GM18519 (cell line): ENCODE measurements at regions not wholly inside any gene's neighbourhood (a gene's known extent, or its start where the extent isn't known, plus 50 kb on each side); places are given as distances from the start of the nearest gene placed in this dataset.

Experiments used
- ATAC-seq: cut with Tn5 transposase; IDR thresholded peaks from one replicate; pipeline ENCODE4 v1.9.1; 2021; ENCODE audit warnings: mild to moderate bottlenecking, moderate library complexity; ENCODE audit not compliant: unreplicated experiment, low FRiP score

DNA sequence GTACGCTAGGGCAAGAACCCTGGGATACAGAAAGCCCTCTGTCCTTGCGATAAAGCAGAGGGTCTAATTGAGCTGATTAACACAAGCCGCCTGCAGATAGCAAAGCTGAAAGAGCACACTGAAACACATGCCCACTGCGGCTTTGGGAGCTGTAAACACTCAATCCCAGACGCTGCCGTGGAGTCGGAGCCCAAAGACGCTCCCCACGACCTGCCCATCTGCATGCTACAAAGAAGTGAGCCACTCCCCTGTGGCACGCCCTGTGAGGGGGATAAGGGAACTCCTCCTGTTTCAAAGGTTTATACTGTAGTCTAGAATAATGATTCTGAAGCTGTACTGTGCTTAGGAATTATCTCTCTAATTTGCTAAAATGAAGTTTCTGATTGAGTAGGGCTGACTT, 985.6 kb upstream of the GHITM start:
- ATAC-seq, result no peak

DNA sequence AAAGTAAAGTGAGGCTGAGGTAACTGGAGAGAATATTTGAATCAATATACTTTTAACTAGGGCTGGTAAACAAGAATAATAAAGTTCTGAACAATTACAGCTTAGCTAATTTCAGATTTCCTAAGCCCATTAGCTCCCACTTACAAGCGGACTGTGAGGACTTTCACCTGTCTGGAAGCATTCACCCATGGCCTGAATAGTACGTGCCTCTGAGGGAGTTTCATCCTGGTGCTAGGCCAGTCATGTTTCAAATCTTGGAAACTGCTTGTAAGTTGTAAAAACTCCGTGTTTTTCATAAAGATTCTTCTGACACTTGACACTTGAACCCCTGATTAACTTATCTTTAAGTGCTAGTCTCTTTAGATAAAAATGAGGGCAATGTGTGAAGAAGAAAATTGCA, 975.2 kb upstream of the GHITM start:
- no peak for ATAC-seq

DNA sequence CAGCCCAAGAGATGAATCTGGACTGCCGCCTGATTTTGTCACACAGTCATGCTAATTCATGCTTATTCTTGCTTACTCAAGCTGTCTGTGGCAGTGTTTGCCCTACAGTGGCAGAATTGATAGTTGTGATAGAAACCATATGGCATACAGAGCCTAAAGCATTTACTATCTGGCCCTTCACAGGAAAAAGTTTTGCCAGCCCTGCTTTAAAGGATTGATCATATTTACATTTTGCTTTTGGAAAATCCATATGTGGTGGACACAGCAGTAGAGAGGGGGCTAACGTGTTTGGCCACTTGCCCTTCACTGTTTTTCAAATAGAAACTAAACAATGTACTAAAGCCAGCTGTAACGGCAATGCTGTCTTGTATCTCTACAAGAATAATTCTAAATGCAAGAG, 974.0 kb upstream of the GHITM start:
- no peak for ATAC-seq

DNA sequence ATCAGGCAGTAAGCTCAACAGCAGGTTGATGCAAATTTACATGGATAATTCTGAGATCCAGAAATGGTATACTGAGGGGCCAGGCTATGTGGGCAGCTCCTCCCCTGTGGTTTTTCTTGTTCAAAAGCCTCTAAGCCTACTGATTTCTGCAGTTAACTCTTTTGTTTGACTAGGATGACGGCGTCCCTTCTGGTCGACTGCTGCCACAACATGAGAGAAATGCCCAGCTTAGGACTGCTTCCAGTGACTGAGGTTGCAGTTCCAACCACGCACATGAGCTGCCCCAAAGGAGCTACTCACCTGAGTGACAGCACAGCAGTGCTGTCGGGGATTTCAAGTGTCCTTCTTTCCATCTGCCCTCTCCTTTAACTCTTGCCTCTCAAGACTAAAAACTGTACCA, 973.0 kb upstream of the GHITM start:
- no peak for ATAC-seq

DNA sequence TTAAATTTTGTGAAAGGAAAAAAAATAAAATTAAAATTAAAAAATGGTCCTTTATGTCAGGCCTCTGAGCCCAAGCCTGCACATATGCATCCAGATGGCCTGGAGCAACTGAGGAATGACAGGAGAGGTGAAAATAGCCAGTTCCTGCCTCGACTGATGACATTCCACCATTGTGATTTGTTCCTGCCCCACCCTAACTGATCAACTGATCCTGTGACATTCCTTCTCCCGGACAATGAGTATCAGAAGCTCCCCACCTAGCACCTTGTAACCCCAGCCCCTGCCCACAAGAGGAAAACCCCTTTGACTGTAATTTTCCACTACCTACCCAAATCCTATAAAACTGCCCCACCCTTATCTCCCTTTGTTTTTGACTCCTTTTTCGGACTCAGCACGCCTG, 972.2 kb upstream of the GHITM start:
- no peak for ATAC-seq

DNA sequence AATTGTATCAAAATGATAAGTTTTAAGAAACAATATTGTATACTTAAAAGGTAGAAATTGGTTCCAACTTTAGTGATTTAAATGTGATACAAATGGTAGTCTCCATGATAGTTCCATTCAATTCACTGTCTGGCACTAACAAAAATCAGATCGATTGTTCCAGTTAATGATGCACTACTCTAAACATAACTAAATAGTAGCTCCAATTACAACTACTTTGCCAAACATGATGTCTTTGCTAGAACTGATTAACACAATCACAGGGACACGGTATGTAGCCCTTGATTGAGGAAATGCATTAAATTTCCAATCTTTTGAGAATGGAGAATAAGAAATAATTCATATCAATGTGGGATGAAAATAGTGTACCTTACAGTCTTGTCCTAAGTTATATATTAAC, 962.4 kb upstream of the GHITM start:
- ATAC-seq, result no peak

DNA sequence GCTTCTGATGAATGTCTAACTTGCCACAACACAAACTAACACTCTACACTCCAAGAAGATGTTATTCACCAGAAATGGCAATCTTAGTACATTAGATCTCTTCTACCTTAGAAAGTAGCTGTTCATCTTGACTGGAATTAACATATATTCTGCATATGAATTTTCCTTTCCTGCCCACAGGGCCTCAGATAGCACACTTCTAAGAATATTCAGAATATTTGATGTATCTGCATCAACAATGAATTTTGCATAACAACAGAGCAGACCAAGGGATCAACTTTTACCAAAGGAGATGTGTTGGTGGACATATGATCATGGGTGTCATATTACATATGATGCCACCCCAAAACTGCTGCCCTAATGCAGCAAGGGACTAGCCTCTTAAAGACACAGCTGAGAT, 960.8 kb upstream of the GHITM start:
- ATAC-seq, result no peak

DNA sequence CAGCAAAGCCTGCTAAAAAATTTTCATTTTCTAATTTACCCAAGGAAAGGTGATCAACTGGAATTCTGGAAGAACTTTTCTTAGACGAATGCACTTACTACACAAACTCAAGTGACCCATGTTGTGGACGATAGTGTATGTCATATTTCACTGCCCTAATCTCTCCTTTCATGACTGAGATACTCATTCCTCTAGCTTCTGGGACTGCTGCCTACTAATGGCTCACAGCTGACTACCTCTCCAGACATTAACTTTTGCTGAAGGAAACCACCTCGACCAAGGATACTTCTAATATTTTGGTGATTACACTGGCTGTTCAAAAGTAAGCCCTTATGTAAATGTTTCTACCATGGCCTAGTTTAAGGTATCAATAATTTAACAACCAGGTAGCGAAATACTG, 959.9 kb upstream of the GHITM start:
- no peak for ATAC-seq

DNA sequence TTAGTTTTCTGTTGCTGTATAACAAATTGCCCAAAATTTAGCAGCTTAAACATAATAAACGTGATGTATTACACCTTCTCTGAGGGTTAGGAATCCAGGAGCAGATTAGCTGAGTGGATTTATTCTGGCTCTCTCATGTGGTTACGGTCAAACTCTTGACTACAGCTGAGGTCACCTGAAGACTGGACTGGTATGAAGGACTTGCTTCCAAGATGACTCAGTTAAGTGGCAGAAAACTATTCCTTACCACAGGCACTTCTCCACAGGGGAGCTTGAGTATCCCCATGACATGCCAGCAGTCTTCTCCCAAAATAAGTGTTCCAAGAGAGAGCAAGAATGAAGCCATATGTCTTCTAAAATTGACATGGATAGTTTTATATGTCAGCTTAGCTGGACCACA, 957.2 kb upstream of the GHITM start:
- ATAC-seq, result no peak

DNA sequence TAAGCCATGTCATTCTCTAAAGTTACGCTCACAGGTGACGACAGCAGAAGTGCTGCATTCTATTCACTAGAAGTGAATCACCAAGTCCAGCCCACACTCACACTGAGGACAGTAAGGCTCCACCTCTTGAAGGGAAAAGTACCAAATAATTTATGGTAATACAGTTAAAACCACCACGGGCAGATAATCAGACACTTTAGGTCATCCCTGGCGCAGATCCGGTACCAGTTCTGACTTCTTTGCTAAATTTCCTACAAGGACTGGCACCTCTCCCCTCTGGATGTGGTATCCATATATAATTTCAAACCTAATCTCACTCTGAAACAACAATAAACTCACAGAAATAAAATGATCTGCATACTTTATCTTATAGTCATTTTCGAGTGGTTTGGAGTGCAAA, 954.7 kb upstream of the GHITM start:
- no peak for ATAC-seq

DNA sequence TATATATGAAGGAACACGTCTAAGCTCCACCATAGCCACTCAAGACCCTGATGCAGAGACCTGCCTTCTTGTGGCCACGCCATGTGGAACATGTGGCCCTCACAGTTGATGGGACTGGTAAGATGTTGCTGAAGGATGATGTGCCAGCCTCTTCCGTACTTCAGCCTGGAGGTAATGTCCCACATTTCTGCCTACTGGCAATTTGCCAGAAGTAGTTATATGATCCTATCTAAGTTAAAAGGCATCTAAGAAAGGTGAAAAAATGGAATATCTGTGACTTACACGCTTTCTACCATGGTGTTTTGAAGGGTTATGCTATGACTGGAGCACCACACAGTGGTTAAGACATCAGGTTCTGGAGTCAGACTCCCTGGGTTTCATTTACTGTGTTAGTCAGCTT, 948.7 kb upstream of the GHITM start:
- no peak for ATAC-seq

DNA sequence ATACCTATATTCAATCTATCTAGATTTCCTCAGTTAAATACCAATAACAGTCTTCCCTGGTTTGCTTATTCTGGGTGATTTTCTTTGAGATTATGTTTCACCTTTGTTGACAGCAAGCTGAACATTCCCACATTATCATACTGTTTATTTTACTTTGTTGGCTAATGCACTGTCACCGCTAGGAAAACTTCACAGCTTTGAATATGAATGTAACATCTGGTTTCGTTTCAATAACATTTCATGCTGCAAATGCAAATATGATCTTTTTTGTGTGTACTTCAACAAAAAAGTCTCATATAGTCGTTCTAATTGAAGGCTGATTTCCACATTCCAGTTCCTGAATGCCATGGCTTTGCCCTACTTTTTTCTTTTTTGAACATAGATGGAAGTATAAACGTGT, 946.3 kb upstream of the GHITM start:
- ATAC-seq, result no peak

DNA sequence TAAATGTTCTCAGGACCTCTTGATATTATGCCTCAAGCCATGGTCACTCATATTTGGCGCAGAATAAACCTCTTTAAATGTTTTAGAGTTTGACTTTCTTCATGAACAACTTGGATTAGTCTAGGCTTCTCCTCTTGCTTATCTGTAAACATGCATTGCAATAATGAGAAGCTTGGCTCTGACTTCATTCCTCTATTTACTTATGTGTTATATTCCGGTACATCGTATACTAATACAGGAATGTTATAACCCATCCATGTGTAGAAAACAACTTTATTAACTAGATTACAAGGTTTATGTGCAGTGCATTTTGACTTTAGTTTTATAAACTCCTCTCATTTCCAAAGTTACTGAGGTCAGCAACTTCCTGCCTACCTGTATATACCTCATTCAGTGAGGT, 944.3 kb upstream of the GHITM start:
- no peak for ATAC-seq

DNA sequence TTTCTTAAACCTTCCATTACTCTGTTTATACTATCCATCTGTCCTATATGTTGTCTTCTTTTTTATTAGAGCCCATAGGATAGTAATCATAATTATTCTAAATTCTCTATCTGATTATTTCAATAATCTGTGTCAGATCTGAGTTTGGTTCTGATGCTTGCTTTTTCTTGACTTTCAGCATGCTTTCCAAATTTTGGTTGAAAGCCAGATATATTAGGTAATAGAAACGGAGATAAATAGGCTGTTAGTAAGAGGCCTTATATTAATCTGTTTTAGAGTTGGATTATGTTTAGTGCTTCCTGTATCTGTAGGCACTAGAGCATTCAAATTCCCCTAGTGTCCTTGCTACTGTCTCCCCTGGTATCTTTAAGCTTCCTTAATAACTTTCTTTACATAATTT, 939.9 kb upstream of the GHITM start:
- no peak for ATAC-seq

DNA sequence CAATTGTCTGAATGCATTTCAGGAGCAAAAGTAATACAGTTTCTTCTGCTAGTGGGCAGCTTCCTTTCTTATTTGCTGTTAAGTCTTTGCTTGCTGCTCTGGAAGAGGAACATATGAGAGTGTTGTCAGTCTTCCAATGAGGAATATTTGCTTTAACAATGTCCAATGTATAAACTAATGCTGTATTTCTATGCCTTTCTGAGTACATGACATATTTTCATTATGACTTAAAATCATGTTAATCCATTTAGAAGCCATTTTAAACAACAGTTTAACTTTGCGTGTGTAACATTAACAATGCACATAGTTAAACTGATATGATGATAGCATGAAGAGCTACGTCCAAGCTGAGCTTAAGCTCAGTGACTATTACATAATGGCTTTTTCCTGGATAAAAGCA, 933.4 kb upstream of the GHITM start:
- ATAC-seq, result no peak

DNA sequence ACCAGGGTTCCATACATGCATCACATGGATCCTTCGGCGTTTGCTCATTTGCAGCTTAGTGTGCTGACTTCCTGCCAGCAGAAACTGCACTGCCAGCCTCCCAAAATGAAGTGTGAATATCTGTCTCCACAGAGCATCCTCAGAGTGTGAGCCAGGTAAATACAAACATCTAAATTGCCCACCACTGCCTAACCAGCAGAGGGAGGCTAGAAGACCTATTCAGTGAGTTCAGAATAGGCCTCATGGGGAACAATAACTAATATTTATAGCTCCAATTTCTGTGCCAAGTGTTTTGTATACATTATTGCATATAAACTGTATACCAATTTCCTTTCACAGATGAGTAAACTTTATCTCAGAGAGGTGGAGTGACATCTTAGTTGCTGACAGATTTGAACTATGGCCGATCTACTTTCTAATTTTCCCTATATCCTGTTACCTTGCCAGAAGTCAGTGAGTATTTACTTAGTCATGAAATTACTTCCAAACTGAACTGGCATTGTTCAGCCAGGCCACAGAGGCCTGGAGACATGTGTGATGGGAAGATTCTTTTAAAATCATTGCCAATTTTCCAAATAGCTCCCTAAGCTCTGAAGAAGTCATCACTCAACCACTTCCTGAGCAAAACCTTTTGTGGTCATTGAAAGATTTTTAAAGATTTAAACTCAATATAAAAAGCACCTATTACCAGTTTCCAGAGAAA, 926.5 kb upstream of the GHITM start:
- no peak for ATAC-seq

DNA sequence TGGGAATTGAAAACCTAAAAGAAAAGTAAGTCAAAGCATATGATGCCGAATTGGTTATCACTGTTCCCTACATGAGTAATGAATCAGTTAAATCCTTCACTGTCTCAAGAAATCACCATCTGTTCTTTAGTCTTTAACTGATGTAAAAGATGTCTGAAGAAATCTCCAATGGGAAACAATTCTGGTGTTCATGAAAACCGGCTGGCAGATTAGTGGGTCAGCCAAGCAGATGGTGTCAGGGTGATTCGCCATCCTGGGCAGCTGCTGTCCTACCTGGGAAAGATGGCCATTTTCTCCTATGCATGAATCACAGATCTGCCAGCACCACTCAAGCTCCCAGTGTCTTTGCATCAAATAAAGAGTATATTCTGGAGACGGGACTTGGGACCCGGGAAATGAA, 925.2 kb upstream of the GHITM start:
- ATAC-seq, result no peak

DNA sequence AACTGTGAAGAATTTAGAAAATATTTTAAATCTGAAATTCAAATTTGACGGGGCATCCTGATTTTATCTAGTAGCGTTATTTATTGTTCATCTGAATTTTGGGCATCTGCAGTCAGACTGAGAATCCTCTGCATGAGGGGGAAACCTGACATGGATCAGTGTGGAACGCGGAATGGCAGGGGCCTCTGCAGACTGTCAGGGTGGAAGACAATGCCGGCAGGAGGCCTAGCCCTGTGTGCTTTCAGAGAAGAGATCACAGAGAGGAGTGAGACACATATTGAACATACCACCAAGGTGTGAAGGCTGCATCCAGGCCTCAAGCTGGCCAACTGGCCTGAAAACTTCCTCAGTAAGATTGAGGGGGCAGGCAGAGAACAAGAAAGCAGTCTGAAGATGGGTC, 921.1 kb upstream of the GHITM start:
- no peak for ATAC-seq

DNA sequence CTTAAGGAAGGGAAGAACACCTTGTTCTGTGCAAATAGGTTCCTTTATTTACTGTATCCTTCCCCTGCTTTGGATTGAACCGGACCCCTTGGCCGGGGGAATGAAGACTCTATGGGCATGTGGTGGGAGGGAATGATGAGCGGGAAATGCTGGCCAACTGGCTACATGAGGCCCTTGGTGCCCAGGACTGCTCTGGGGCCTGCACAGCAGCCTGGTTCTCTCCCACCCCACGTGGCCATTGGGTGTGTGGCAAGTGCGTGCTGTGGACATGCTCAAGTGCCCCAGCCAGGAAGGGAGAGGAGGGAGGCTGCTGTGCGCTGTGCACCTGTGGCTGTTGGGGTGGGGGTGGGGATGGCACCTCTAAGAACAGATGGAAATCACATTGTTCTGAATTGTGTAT, 917.0 kb upstream of the GHITM start:
- ATAC-seq, result no peak

DNA sequence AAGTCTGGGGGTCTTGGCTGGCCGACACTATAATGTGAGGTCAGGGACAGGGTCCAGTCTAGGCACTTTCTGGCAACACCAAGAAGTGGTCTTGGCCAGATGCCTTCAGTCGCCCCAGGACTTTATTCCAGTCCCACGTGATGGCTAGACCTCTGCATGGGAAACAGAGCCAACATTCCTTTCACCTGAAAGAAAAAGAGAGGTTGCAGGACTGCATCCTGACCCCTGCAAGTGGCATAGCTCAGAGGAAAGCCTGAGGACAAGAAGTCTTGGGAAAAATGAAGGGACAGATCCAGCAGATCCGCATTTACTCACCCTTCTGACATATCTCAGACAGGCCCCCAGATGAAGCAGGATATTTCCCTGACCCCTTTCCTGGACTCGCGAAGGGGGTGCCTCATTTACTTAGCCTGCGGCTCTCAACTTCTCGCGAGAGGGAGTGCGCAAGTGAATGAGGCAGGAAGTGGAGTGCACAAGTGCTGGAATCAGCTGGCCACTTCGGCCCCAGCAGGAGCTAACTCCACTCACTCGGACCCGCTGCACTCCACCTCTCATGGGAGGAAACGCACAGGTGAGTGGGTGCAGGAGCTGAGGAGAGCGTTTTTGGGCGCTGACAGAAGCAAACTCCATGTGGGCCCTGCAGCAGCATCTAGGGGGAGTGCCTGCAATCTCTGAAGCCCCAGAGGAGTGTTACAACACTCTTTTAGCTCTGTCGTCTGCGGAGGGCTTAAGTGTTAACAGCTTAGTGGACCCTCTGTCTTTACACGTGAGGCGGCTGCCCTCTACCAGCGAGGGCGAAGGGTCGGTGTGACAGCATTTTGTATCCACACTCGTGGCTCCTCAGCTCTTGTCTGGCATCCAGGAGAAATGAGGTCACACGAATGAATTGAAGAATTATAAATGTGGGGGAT, 916.2 kb upstream of the GHITM start:
- ATAC-seq, result no peak

DNA sequence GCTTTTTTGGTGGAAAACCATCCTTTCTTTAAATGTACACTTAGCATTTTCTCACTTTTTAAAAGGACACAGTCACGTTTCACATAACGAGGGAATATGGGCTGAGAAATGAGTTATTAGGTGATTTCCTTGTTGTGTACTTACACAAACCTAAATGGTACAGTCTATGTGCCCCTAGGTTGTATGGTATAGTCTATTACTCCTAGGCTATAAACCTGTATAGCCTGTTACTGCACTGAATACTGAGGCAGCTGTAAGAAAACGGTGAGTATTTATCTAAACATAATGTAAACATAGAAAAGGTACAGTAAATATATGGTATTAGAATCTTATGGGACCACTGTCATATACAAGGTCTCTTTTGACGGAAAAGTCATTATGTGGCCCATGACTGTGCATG, 913.5 kb upstream of the GHITM start:
- no peak for ATAC-seq

DNA sequence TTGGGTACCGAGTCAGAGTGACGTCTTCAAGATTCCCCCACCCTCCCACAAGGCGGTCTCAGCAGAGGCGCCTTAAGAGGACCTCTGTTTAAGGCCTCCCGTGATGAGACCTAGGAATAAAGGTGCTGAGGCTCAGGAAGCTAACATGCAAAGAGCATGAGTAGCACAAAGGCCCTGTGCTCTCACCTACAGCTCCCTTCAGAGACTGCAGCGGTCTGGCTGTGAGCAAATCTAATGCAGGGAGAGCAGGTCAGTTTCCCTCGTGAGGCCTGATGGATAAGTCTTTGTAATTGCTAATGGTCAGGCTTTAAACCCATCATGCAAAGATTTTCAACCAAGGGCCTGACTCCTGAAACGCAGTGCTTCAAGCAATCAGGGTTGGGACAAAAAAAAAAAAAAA, 909.3 kb upstream of the GHITM start:
- no peak for ATAC-seq
